GM19238 (cell line): ENCODE measurements at regions not wholly inside any gene's neighbourhood (a gene's known extent, or its start where the extent isn't known, plus 50 kb on each side); places are given as distances from the start of the nearest gene placed in this dataset.

Source experiments
- DNase-seq: peaks from one replicate; pipeline ENCODE4 v3.0.0; 2011; ENCODE audit warnings: low spot score; ENCODE audit not compliant: insufficient read length

- no peak for DNase-seq
Observed at GRCh38 chr3:194265996-194266964, 84.8 kb downstream of the CPN2 start.

DNA sequence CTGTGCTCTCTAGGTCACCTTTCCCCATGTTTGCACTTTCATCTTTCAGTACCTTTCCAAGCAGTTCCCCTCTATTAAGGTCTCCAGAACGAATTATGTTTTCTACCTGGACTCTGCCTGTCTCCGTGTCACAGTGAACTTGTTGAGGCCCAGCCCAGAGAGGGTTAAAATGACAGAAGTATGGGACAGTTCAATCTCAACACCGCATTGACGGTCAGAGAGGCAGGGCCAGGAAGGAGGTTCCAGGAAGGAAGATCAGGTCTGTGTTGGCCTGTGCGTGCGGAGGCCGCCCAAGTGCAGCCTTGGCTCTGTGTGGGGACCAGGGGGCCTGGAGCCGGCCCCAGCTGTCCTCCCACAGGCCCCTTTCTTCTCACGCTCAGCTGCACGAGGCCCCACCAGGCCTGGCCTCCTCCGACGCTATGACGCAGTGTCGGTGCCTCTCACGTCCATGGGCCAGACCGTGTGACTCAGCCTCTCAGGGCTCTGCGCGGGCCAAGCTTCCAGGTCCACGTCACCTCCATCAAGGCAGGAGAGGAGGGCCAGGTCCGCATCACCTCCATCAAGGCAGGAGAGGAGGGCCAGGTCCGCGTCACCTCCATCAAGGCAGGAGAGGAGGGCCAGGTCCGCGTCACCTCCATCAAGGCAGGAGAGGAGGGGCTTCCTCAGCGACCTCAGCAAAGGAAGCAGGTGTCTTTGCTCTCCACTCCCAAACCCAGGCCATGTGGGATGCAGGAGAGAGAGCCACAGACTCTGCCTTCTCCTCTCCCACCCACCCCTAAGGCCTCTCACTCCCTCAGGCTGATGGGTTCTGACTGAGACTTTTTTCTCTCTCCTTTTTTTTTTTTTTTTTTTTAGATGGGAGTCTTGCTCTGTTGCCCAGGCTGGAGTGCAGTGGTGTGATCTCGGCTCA, 83.1 kb downstream of the CPN2 start:
- no peak for DNase-seq

DNA sequence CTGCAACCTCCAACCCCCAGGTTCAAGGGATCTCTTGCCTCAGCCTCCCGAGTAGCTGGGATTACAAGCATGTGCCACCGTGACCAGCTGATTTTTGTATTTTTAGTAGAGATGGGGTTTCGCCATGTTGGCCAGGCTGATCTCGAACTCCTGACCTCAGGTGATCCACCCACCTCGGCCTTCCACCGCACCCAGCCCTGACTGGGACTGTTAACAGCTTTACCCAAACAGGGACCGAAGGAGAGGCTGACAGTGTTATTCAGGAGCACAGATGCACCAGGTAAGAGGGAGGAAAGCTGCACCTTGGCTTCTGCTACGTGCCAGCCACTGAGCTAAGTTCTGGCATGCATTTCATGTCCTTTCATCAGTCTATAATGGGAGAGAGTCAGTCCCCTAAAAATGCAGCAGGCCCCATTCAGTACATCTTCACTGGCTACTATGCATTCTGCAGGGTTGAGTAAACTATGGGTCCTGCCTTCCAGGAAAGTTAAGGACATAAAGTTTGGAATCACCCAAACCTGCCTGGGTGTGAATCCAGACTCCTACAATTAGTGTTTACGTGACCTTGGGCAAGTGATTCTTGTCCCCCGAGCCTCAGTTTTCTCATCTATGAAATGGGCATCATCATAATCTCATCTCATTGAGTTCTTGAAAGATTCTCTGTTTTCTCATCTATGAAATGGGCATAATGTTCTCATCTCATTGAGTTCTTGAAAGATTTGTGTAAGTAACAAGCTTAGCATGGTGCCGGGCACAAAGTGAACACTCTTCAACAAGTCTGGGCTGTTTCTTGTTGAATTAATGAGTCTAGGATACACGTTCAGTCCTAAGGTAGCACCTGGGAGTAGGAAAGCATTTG, 82.2 kb downstream of the CPN2 start:
- DNase-seq: no peak

DNA sequence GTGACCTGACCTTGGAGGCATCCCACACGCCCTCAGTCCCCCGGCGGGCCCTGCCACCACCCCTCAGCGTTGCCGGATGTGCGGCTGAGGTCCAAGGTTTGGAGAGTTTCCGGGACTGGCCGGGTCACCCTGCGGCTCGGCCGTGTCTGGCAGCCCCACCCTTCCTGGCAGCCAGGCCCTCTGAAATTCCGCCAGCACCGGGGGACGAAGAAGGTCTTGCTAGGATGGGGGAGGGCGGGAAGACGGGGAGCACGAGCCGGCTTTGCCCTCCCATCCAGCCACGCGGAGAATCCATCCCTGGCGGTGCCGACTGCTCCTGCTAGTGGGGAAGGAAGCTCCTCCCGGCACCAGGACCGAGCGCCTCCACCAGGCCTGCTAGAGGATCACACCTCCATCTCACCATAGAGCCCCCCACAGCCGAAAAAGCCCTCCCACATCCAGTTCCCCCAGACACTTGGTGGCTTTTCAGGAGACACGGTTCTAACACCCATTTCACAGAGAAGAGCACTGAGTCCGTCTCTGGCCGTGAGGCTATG, 81.5 kb downstream of the CPN2 start:
- DNase-seq: no peak

- no peak for DNase-seq
Observed at GRCh38 chr3:194270627-194271459, 80.3 kb downstream of the CPN2 start.

GRCh38 chr3:194271460-194272035, 79.6 kb downstream of the CPN2 start:
- DNase-seq: no peak

GRCh38 chr3:194272221-194272620, 78.9 kb downstream of the CPN2 start:
- DNase-seq: no peak

DNA sequence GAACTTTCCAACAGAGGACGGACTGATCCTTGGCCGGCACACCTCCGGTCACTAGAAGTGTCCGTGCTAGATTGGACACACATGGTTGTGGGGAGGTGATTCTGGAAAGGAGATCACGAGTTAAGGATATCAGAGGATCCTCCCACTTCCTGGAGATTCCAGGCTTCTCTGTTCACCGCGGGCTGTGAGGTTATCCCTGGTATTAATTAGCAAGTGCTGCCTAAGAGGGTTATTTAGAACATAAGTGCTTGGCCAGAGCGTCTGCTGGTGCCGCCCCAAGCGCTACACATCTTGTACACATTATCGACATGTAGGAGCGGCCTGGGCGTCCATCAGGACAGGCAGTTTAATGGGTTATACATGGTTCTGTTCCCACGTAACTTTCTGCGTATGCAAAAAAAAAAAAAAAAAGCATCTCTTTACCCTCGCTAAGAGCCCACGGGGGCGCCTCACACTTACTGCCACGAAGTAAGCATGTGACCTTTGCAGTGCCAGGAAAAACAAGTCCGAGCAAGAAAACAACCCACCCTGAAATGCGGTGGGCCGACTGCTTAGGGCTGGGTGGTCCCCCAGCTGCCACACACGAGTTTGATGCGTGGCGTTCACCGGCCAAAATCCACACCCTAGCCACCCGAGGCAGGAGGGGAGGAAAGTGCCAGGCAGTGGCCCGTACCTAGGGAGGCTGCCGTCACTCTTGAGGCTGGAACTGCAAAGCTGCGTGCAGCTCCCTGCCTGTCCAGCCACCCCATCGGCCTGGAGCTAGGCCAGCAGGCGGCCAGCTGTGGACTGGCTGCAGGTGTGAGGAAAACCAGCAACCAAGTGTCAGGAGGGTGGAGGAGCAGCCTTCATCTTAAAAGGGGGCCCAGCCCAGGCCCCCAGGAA, 78.0 kb downstream of the CPN2 start:
- no peak for DNase-seq

GRCh38 chr3:194273743-194274310, 77.3 kb downstream of the CPN2 start:
- DNase-seq: no peak

DNA sequence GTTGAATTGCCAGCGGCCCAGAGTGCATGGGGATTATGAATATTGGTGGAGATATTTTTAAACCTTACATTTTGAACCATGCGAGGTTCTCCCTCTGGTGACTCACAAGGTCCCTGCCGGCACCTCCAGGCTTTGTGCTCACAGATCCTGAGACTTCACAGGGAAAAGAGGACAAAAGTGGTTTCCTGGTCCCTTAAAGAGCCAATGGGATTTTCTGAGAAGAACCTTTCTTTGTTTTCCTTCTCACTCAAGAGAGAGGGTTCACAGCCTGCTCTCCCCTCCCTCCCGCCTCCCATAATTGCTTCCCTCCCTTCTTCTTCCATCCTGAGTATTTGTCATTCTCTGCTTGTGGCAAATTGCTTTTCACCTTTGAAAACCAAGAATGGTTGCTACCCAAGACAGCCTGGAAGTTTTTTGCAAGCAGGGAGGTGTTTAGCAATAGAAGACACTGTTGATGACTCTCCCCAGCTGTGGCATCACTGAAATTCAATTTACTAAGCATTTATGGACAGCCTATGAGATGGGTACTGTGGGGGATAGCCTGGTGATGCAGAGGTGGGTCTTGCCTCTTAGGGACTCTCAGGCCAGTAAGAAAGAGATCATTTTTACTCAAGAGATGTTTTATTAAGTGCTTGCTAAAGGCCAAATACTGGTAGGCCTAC, 76.6 kb downstream of the CPN2 start:
- DNase-seq: no peak

GRCh38 chr3:194275291-194275690, 75.8 kb downstream of the CPN2 start:
- DNase-seq: no peak

DNA sequence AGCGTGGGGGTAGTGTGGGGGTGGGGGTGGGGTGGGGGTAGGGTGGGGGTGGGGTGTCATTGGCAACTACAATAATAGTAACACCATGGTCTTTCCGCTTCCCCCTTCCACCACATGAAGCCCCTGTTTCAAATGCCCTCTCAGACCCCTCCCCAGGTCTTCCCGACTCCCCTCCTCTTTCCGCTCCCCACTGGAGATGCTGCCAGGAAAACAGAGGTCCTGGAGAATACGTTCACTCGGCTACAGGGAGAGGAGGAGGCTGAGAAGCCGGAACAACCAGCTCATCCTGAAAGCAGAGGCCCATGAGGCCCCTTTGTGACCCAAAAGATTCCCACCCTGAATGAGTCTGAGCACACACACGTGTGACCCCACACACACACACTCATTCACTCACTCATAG, 75.4 kb downstream of the CPN2 start:
- DNase-seq: no peak

- DNase-seq: no peak
Observed at GRCh38 chr3:194276768-194277103, 74.4 kb downstream of the CPN2 start.

- no peak for DNase-seq
Observed at GRCh38 chr3:194277104-194277785, 73.9 kb downstream of the CPN2 start.

DNA sequence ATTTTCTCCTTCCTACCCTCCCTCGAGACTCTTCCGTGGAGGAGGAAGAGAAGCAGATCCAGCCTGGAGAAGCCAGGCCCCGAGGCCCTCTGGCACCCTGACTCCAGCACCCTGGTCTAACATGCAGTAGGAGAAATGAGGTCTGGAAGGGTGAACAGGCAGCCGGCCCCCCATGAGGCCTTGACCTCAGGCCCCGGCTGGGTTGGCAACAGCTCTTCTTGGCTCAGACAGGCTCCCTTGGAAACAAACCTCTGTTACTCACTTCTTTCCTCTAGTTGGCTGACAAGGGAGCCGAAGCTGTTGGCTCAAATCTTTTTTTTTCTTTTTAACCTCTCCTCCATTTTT, 73.4 kb downstream of the CPN2 start:
- DNase-seq: no peak

DNA sequence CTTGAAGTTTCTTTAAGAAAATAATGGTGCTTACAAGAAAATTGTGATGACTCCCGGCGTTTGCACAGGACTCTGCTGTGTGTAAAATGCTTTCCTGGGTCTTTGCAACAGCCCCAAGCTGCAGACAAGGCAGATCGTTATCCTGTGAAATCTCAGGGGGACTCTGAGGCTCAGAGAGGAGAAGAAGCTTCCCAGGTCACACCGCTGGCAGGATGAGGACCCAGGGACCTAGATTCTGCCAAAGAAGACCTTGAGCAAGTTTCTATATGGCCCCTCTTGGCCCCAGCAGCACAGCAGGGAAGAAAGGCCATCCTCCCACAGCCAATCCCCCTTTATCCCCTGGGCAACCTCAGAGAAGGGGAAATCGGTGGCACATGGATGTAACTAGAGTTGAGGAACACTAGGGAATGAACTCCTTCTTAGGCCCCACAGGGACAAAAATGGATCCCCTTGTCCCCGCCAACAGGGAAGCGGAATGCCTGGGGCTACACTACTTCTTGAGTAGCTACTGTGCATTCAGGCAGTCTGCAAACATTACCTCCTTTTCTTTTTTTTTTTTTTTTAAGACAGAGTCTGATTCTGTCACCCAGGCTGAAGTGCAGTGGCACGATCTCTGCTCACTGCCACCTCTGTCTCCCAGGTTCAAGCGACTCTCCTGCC, 72.8 kb downstream of the CPN2 start:
- no peak for DNase-seq

GRCh38 chr3:194279101-194279500, 72.0 kb downstream of the CPN2 start:
- DNase-seq: no peak
